ENCODE measurements at regions not wholly inside any gene's neighbourhood (a gene's known extent, or its start where the extent isn't known, plus 50 kb on each side); places are given as distances from the start of the nearest gene placed in this dataset.

- Histone ChIP-seq H3K9ac (replicated peaks; ENCODE audit: extremely low read depth, insufficient read depth, low read length) (no peak overlapping the region), H3K4me2 (ENCODE audit: insufficient read depth, low read length) (no peak overlapping the region), H3K4me3 (replicated peaks in 1 of 3; ENCODE audit: insufficient read depth in 1 of 3, low read depth in 1 of 3, low read length in 3 of 3) (no peak overlapping the region), H2AFZ (ENCODE audit: low read depth, low read length) (no peak overlapping the region), H3K9me3 (replicated peaks; ENCODE audit: control insufficient read depth, insufficient read depth, low read length) (no peaks in the 10 kb centered on the region), H3K27me3 (ENCODE audit: control insufficient read depth in 2 of 2, insufficient read depth in 2 of 2, low read length in 2 of 2) (no peaks in the 10 kb centered on the region), H4K20me1 (replicated peaks; ENCODE audit: control insufficient read depth, extremely low read depth, insufficient read depth, low read length) (no peaks in the 10 kb centered on the region), H3K27ac (ENCODE audit: insufficient read depth, low read depth, low read length) (no peak overlapping the region), H3K79me2 (ENCODE audit: control insufficient read depth, insufficient read depth, low read length) (no peaks in the 10 kb centered on the region), H3K9me1 (replicated peaks; ENCODE audit: control insufficient read depth, extremely low read depth, insufficient read depth, low read length) (no peaks in the 10 kb centered on the region), H3K4me1 (ENCODE audit: control insufficient read depth, extremely low read depth, insufficient read depth, low read length) (no peaks in the 10 kb centered on the region), H3K36me3 (ENCODE audit: control insufficient read depth in 2 of 2, extremely low read depth in 1 of 2, insufficient read depth in 2 of 2, low read length in 2 of 2) (peaks cover 0 to 3% of the 10 kb centered on the region in 2 experiments)
- no TSS peak for BruUV-seq (replicated peaks)
- DNase-seq (ENCODE audit: low read depth, low spot score) (no peak), FAIRE-seq (no peak)
- TF ChIP-seq MYC (IDR thresholded peaks at IDR 0.05; ENCODE audit: low read depth, low read length) (no peak), JUN (IDR thresholded peaks at IDR 0.05; ENCODE audit: borderline replicate concordance, insufficient read depth, insufficient read length, low read depth) (no peak), MAX (IDR thresholded peaks at IDR 0.05; ENCODE audit: insufficient read depth, insufficient read length) (no peak), POLR2AphosphoS5 (IDR thresholded peaks at IDR 0.05; ENCODE audit: insufficient read depth, low read depth, low read length) (no peak), POLR2A (IDR thresholded peaks at IDR 0.05; ENCODE audit: low read depth, low read length) (no peak), FOS (IDR thresholded peaks at IDR 0.05; ENCODE audit: borderline replicate concordance, insufficient read depth, low read length) (no peak), GATA2 (IDR thresholded peaks at IDR 0.05; ENCODE audit: insufficient read depth, insufficient read length, low read depth, low read length) (no peak), EZH2 (IDR thresholded peaks at IDR 0.05; ENCODE audit: borderline replicate concordance, low read depth, low read length, severe bottlenecking) (no peak)
- TF ChIP-seq, protein P1, sequence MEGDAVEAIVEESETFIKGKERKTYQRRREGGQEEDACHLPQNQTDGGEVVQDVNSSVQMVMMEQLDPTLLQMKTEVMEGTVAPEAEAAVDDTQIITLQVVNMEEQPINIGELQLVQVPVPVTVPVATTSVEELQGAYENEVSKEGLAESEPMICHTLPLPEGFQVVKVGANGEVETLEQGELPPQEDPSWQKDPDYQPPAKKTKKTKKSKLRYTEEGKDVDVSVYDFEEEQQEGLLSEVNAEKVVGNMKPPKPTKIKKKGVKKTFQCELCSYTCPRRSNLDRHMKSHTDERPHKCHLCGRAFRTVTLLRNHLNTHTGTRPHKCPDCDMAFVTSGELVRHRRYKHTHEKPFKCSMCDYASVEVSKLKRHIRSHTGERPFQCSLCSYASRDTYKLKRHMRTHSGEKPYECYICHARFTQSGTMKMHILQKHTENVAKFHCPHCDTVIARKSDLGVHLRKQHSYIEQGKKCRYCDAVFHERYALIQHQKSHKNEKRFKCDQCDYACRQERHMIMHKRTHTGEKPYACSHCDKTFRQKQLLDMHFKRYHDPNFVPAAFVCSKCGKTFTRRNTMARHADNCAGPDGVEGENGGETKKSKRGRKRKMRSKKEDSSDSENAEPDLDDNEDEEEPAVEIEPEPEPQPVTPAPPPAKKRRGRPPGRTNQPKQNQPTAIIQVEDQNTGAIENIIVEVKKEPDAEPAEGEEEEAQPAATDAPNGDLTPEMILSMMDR (IDR thresholded peaks at IDR 0.05; ENCODE audit: extremely low read depth in 1 of 2, insufficient read depth in 1 of 2, low read depth in 1 of 2, low read length in 2 of 2), result no peak
- ChIA-PET CTCF (no interaction called here), POLR2A (no interaction called here)
- dilution Hi-C loops (cut with MboI; ENCODE audit: extremely low pct_ligation_motif_present, low sequenced_read_pairs) (no loop called here), intact Hi-C loops (cut with micrococcal nuclease) (no loop called here)
These were observed 53.2 kb downstream of the DNAAF9 start for GRCh38 chr20:3354247-3354646.
